Gastrocnemius medialis (tissue), 4 donors: ENCODE measurements at regions not wholly inside any gene's neighbourhood (a gene's known extent, or its start where the extent isn't known, plus 50 kb on each side); places are given as distances from the start of the nearest gene placed in this dataset.

Experiments used
- ATAC-seq, 2 donors: fragments of 150-250 bp; one replicate each; pipeline ENCODE4 v1.9.1; 2016
- DNase-seq, 2 donors: peaks; one replicate each; pipeline ENCODE4 v3.0.0-alpha.2; 2019
- H3K27ac ChIP-seq, 4 donors: fragments of 200-600 bp; sonication (generic); 1 replicate in 1 of 4; 2 replicates in 3 of 4; pipeline ENCODE4 v1.5.1; 2016 to 2018; ENCODE audit warnings: mild to moderate bottlenecking in 2 of 4, moderate library complexity in 1 of 4
- H3K27me3 ChIP-seq, 3 donors: fragments of 200-600 bp; sonication (generic) in 2 of 3; 1 replicate in 1 of 3; 2 replicates in 2 of 3; pipeline versions ENCODE4 v1.5.1 to v1.6.0; 2016 to 2019; ENCODE audit warnings: mild to moderate bottlenecking in 1 of 3, moderate library complexity in 1 of 3
- H3K36me3 ChIP-seq, 2 donors: fragments of 200-600 bp; sonication (generic) in 1 of 2; one replicate each; pipeline ENCODE4 v1.5.1; 2017 to 2018
- H3K4me1 ChIP-seq, 2 donors: fragments of 200-600 bp; sonication (generic) in 1 of 2; one replicate each; pipeline ENCODE4 v1.5.1; 2016 to 2017; ENCODE audit warnings: mild to moderate bottlenecking in 2 of 2
- H3K4me3 ChIP-seq, 4 donors: fragments of 200-600 bp; sonication (generic) in 3 of 4; 1 replicate in 1 of 4; 2 replicates in 3 of 4; pipeline ENCODE4 v1.5.1; 2016 to 2019; ENCODE audit warnings: mild to moderate bottlenecking in 2 of 4
- H3K9me3 ChIP-seq, 3 donors: fragments of 200-600 bp; sonication (generic) in 2 of 3; 1 replicate in 1 of 3; 2 replicates in 2 of 3; pipeline ENCODE4 v1.5.1; 2016 to 2019
- POLR2A ChIP-seq, 2 donors: fragments of 450-650 bp; IDR thresholded peaks; one replicate each; pipeline ENCODE4 v1.6.1; 2017; ENCODE audit warnings: antibody characterized with exemption in 2 of 2, mild to moderate bottlenecking in 2 of 2, moderate library complexity in 2 of 2
- in situ Hi-C, 4 donors: fragments of 200-750 bp; cut with MboI; loops; one replicate each; pipeline versions ENCODE4 v1.15.0 to v1.8.0; 2017; ENCODE audit warnings: low sequenced_read_pairs in 4 of 4
- intact Hi-C: fragments of 100-400 bp; cut with DNase I; formaldehyde crosslinking; loops from one replicate; pipeline ENCODE4 v1.15.1; 2023; ENCODE audit warnings: low total_unique reads
- TF ChIP-seq, protein P1 (sequence below), 5 experiments: fragments of 450-650 bp in 3 of 5; fragments of 200-600 bp in 2 of 5; sonication (generic) in 2 of 5; IDR thresholded peaks in 4 of 5; conservative IDR thresholded peaks in 1 of 5; 1 replicate in 4 of 5; 2 replicates in 1 of 5; pipeline ENCODE4 v1.5.1; 2016 to 2019; ENCODE audit warnings: antibody characterized with exemption in 5 of 5, mild to moderate bottlenecking in 3 of 5, moderate library complexity in 3 of 5

DNA sequence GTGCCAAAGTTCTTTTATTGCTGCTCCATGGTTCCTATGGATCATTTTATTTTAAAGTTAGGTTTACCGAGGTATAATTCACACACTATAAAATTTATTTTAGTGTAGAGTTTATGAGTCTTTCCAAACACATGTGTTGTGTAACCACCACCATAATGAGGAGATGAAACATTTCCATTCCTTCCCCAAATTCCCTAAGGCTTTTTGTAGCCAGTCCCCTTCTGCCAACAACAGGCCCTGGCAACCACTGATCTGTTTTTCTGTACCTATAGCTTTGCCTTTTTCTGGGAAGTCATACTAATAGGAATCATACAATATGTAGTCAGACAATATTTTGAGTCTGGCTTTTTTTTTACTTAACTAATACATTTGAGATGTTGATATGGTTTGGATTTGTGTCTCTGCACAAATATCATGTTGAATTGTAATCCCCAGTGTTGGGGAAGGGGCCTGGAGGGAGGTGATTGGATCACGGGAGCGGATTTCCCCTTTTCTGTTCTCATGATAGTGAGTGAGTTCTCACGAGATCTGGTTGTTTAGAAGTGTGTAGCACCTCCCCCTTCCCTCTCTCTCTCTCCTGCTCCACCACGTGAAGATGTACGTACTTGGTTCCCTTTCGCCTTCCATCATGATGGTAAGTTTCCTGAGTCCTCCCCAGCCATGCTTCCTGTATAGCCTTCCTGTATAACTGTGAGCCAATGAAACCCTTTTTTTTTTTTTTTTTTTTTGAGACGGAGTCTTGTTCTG lies 59.6 kb upstream of the DHX15 start:
- intact Hi-C loops (no loop called here), in situ Hi-C loops (no loop called here)
- Histone ChIP-seq H3K27me3 (no peaks in the 10 kb centered on the region), H3K9me3 (no peaks in the 10 kb centered on the region), H3K4me1 (no peaks in the 10 kb centered on the region), H3K36me3 (no peaks in the 10 kb centered on the region), H3K4me3 (no peak overlapping the region), H3K27ac (no peak overlapping the region)
- no peak for DNase-seq
- TF ChIP-seq, protein P1, sequence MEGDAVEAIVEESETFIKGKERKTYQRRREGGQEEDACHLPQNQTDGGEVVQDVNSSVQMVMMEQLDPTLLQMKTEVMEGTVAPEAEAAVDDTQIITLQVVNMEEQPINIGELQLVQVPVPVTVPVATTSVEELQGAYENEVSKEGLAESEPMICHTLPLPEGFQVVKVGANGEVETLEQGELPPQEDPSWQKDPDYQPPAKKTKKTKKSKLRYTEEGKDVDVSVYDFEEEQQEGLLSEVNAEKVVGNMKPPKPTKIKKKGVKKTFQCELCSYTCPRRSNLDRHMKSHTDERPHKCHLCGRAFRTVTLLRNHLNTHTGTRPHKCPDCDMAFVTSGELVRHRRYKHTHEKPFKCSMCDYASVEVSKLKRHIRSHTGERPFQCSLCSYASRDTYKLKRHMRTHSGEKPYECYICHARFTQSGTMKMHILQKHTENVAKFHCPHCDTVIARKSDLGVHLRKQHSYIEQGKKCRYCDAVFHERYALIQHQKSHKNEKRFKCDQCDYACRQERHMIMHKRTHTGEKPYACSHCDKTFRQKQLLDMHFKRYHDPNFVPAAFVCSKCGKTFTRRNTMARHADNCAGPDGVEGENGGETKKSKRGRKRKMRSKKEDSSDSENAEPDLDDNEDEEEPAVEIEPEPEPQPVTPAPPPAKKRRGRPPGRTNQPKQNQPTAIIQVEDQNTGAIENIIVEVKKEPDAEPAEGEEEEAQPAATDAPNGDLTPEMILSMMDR (IDR thresholded peaks at IDR 0.05 in 4 of 5, conservative IDR thresholded peaks at IDR 0.05 in 1 of 5), result no peak
- TF ChIP-seq POLR2A (IDR thresholded peaks at IDR 0.05), result no peak
- no peak for ATAC-seq

DNA sequence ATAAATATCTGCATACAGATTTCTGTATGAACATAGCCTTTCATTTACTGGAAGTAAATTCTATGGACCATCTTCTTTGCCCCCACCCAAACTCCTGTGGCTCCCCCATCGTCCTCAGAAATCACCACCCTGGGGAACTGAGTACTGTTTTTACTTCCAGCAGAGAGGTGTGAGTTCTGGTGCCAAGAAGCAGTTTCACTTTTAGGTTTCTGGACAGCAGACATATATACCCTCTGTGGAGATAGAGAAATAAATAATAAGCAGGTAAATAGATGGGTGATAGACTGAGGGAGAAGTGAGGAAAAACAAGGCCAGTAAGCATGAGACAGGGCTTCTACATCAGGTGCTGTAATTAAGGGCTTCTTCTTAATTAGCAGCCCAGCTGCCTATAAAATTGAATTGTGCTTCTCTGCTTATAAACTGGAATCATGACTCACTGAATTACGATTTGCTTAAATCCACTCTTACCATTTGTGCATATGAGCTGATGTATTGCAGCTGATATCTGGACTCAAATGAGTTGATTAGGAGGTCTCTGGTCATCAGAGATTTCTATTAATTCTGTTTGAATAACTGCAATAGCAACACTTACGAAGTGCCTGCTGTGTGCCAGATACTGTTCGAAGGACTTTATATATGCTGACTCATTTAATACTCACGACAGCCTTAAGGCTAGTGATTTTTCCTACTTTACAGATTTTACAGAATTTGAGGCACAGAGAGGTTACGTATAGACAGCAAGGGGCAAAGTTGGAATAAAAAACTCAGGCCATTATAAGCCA lies 60.8 kb upstream of the DHX15 start:
- TF ChIP-seq, protein P1 (IDR thresholded peaks at IDR 0.05 in 4 of 5, conservative IDR thresholded peaks at IDR 0.05 in 1 of 5), result no peak
- no peak for TF ChIP-seq POLR2A (IDR thresholded peaks at IDR 0.05)
- in situ Hi-C loops, result no loop called here
- DNase-seq (no peak), ATAC-seq (no peak)
- no peaks in the 10 kb centered on the region for H3K36me3 ChIP-seq
- no peaks in the 10 kb centered on the region for H3K4me1 ChIP-seq
- intact Hi-C loops, result no loop called here
- H3K4me3 ChIP-seq, result no peak overlapping the region
- H3K27me3 ChIP-seq, result no peaks in the 10 kb centered on the region
- H3K9me3 ChIP-seq, result no peaks in the 10 kb centered on the region
- H3K27ac ChIP-seq, result no peak overlapping the region

DNA sequence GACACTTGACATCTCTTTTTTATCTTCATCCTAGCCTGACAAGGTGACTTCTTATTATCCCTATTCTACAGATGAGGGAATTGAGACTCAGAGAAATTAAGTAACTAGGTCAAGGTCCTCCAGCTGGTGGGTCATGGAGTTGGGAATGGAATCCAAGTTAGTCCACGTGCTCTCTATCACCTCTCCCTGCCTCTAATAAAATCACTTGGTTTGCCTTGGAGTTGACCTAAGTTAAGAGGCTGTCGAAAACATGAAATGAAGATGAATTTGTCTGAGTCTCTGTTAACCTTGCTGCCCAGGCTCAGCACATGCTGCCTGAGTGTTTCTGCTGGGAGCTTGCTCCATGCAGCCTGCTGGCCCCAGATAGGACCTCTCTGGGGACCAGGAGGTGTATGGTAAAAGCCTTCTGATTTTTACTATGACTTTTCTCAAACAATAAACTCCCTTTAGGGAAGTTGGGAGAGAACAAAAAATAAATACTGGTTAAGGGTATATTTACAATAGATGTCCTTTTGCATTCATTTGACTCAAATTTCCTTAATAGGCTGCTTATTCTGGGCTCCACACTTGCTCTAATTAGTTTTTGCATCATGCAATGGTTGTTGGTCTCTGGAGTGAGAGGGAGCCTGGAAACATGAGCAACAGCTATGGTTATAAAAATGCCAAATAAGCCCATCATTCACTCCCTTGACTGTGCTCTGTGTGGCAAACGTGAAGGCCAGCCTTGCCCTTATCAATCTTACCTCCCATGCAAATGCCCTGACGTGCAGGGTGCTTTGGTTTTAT lies 61.6 kb upstream of the DHX15 start:
- no peak overlapping the region for H3K4me3 ChIP-seq
- no peaks in the 10 kb centered on the region for H3K9me3 ChIP-seq
- H3K36me3 ChIP-seq, result no peaks in the 10 kb centered on the region
- no peaks in the 10 kb centered on the region for H3K4me1 ChIP-seq
- DNase-seq (no peak), ATAC-seq (no peak)
- intact Hi-C loops (no loop called here), in situ Hi-C loops (no loop called here)
- no peaks in the 10 kb centered on the region for H3K27me3 ChIP-seq
- H3K27ac ChIP-seq, result no peak overlapping the region
- TF ChIP-seq, protein P1 (IDR thresholded peaks at IDR 0.05 in 4 of 5, conservative IDR thresholded peaks at IDR 0.05 in 1 of 5), result no peak
- no peak for TF ChIP-seq POLR2A (IDR thresholded peaks at IDR 0.05)

DNA sequence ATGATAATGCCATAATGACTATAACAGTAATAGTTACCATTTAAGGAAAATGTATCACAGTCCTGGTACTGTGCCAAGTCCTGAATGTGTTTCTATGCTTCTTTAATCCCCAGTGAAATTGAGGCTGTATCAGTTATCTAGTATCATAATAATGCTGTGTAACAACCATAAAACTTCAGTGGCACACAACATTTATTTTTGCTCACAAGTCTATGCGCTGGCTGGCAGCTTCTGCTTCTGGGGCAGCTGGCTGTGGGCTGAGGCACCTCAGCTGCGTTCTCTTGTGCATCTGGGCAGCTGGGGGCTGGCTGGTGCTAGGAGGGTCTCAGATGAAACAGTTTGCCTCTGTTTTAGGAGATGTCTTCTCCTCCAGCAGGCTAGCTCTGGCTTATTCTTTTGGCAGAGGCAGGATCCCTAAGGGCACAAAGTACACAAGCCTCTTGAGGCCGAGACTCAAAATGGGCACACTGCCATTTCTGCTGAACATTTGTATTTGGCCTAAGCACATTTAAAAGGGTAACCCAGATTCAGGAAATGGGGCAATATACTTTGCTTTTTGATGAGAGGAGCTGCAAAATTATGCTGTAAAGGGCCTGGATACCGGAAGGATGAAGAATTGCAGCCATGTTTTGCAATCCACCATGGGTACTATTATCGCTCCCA lies 62.6 kb upstream of the DHX15 start:
- H3K4me3 ChIP-seq, result no peak overlapping the region
- H3K27ac ChIP-seq, result no peak overlapping the region
- H3K36me3 ChIP-seq, result no peaks in the 10 kb centered on the region
- no peaks in the 10 kb centered on the region for H3K9me3 ChIP-seq
- no peaks in the 10 kb centered on the region for H3K27me3 ChIP-seq
- ATAC-seq, result no peak
- in situ Hi-C loops (no loop called here), intact Hi-C loops (no loop called here)
- H3K4me1 ChIP-seq, result no peaks in the 10 kb centered on the region
- TF ChIP-seq POLR2A (IDR thresholded peaks at IDR 0.05), result no peak
- TF ChIP-seq, protein P1 (IDR thresholded peaks at IDR 0.05 in 4 of 5, conservative IDR thresholded peaks at IDR 0.05 in 1 of 5), result no peak
- no peak for DNase-seq
